H9 (cell line): ENCODE measurements at regions not wholly inside any gene's neighbourhood (a gene's known extent, or its start where the extent isn't known, plus 50 kb on each side); places are given as distances from the start of the nearest gene placed in this dataset.

Source experiments
- DNase-seq: peaks from one replicate; pipeline ENCODE4 v3.0.0-alpha.2; 2017
- H2AFZ ChIP-seq: one replicate; pipeline ENCODE4 v1.6.1; 2013; ENCODE audit warnings: mild to moderate bottlenecking, low read length, control low read depth, moderate library complexity
- H2AK5ac ChIP-seq: 2 replicates; pipeline ENCODE4 v1.6.1; 2013; ENCODE audit warnings: low read length, control low read depth, mixed read lengths; ENCODE audit not compliant: insufficient read length
- H2BK120ac ChIP-seq: one replicate; pipeline ENCODE4 v1.6.1; 2013; ENCODE audit warnings: low read depth, mild to moderate bottlenecking, low read length, control low read depth, inconsistent platforms; ENCODE audit not compliant: poor library complexity, severe bottlenecking
- H2BK12ac ChIP-seq: 2 replicates; pipeline ENCODE4 v1.6.1; 2013; ENCODE audit warnings: low read length, control low read depth, mixed read lengths, low read depth; ENCODE audit not compliant: insufficient read length
- H2BK15ac ChIP-seq: 2 replicates; pipeline ENCODE4 v1.6.1; 2013; ENCODE audit warnings: low read depth, low read length, control low read depth
- H2BK20ac ChIP-seq: one replicate; pipeline ENCODE4 v1.6.1; 2013; ENCODE audit warnings: low read depth, mild to moderate bottlenecking, low read length, control low read depth, inconsistent platforms; ENCODE audit not compliant: poor library complexity, severe bottlenecking
- H2BK5ac ChIP-seq: 2 replicates; pipeline ENCODE4 v1.6.1; 2013; ENCODE audit warnings: low read length, control low read depth, mixed read lengths; ENCODE audit not compliant: insufficient read length
- H3K14ac ChIP-seq: 2 replicates; pipeline ENCODE4 v1.6.1; 2013; ENCODE audit warnings: low read length, control low read depth; ENCODE audit not compliant: insufficient read depth
- H3K18ac ChIP-seq: 2 replicates; pipeline ENCODE4 v1.6.1; 2013; ENCODE audit warnings: low read depth, mild to moderate bottlenecking, mixed read lengths, low read length, control low read depth; ENCODE audit not compliant: insufficient read length
- H3K23ac ChIP-seq: 2 replicates; pipeline ENCODE4 v1.6.1; 2013; ENCODE audit warnings: low read length, control low read depth, mixed read lengths, low read depth; ENCODE audit not compliant: insufficient read length
- H3K23me2 ChIP-seq: 2 replicates; pipeline ENCODE4 v1.6.1; 2013; ENCODE audit warnings: low read depth, mild to moderate bottlenecking, mixed read lengths, low read length, control low read depth; ENCODE audit not compliant: insufficient read length, poor library complexity, severe bottlenecking
- H3K27ac ChIP-seq: 2 replicates; pipeline ENCODE4 v1.5.1; 2013; ENCODE audit warnings: low read length, control low read depth, mixed read lengths, low read depth; ENCODE audit not compliant: insufficient read length
- H3K27me3 ChIP-seq: 2 replicates; pipeline ENCODE4 v1.6.1; 2013; ENCODE audit warnings: low read length, control low read depth, inconsistent platforms; ENCODE audit not compliant: insufficient read depth
- H3K4ac ChIP-seq: 2 replicates; pipeline ENCODE4 v1.6.1; 2013; ENCODE audit warnings: low read depth, mild to moderate bottlenecking, control low read depth, inconsistent platforms, low read length, moderate library complexity
- H3K4me1 ChIP-seq: 2 replicates; pipeline ENCODE4 v1.6.1; 2013; ENCODE audit warnings: low read length, control low read depth, inconsistent platforms; ENCODE audit not compliant: insufficient read depth
- H3K4me2 ChIP-seq: 2 replicates; pipeline ENCODE4 v1.6.1; 2013; ENCODE audit warnings: low read length, control low read depth, mixed read lengths; ENCODE audit not compliant: insufficient read length, insufficient read depth
- H3K56ac ChIP-seq: 2 replicates; pipeline ENCODE4 v1.6.1; 2013; ENCODE audit warnings: low read depth, mild to moderate bottlenecking, mixed read lengths, low read length, control low read depth; ENCODE audit not compliant: insufficient read length
- H3K79me1 ChIP-seq: 2 replicates; pipeline ENCODE4 v1.6.1; 2013; ENCODE audit warnings: low read depth, mild to moderate bottlenecking, moderate library complexity, low read length, control low read depth, inconsistent platforms; ENCODE audit not compliant: insufficient read depth, poor library complexity, severe bottlenecking
- H3K79me2 ChIP-seq: 2 replicates; pipeline ENCODE4 v1.6.1; 2013; ENCODE audit warnings: low read length, control low read depth, inconsistent platforms; ENCODE audit not compliant: insufficient read depth
- H3K9ac ChIP-seq: 2 replicates; pipeline ENCODE4 v1.6.1; 2013; ENCODE audit warnings: low read length, control low read depth, mixed read lengths; ENCODE audit not compliant: insufficient read length; ENCODE audit errors: extremely low read depth
- H3K9me3 ChIP-seq: one replicate; pipeline ENCODE4 v1.6.1; 2013; ENCODE audit warnings: low read depth, low read length, inconsistent platforms; ENCODE audit not compliant: control insufficient read depth
- H3T11ph ChIP-seq: one replicate; pipeline ENCODE4 v1.6.1; 2013; ENCODE audit warnings: mild to moderate bottlenecking, low read length, control low read depth, inconsistent platforms
- H4K20me1 ChIP-seq: one replicate; pipeline ENCODE4 v1.6.1; 2013; ENCODE audit not compliant: control insufficient read depth, insufficient read length, insufficient read depth
- H4K5ac ChIP-seq: 2 replicates; pipeline ENCODE4 v1.6.1; 2013; ENCODE audit warnings: low read depth, mild to moderate bottlenecking, mixed read lengths, low read length, control low read depth; ENCODE audit not compliant: insufficient read length
- H4K8ac ChIP-seq: replicated peaks from 2 replicates; pipeline ENCODE4 v1.6.1; 2013; ENCODE audit warnings: low read length, control low read depth, mixed read lengths, low read depth; ENCODE audit not compliant: insufficient read length
- H4K91ac ChIP-seq: 2 replicates; pipeline ENCODE4 v1.6.1; 2013; ENCODE audit warnings: low read depth, mild to moderate bottlenecking, moderate library complexity, mixed read lengths, low read length, control low read depth; ENCODE audit not compliant: insufficient read length
- H3K27ac Mint-ChIP-seq, 3 experiments: 2 replicates in 2 of 3; 3 replicates in 1 of 3; pipeline ENCODE4 v1.8.0; 2020 to 2021; ENCODE audit warnings: mixed read lengths in 3 of 3, mild to moderate bottlenecking in 1 of 3, moderate library complexity in 1 of 3
- H3K27me3 Mint-ChIP-seq: 2 replicates; pipeline ENCODE4 v1.8.0; 2021; ENCODE audit warnings: low read depth, mild to moderate bottlenecking, moderate library complexity, mixed read lengths
- H3K36me3 Mint-ChIP-seq, 3 experiments: 2 replicates in 2 of 3; 3 replicates in 1 of 3; pipeline ENCODE4 v1.8.0; 2020 to 2021; ENCODE audit warnings: low read depth in 3 of 3, mixed read lengths in 3 of 3; ENCODE audit not compliant: insufficient read depth in 1 of 3
- H3K4me1 Mint-ChIP-seq, 2 experiments: 2 replicates each; pipeline ENCODE4 v1.8.0; 2020; ENCODE audit warnings: mixed read lengths in 2 of 2
- H3K4me3 Mint-ChIP-seq, 2 experiments: 2 replicates in 1 of 2; 3 replicates in 1 of 2; pipeline ENCODE4 v1.8.0; 2020 to 2021; ENCODE audit warnings: mild to moderate bottlenecking in 2 of 2, mixed read lengths in 2 of 2, moderate library complexity in 1 of 2
- H3K9me3 Mint-ChIP-seq, 2 experiments: 2 replicates in 1 of 2; 3 replicates in 1 of 2; pipeline ENCODE4 v1.8.0; 2020; ENCODE audit warnings: mild to moderate bottlenecking in 2 of 2, mixed read lengths in 2 of 2, moderate library complexity in 1 of 2
- WGBS: extraction: QIAGEN DNeasy Blood & Tissue Kit; methylation state at CpG from one replicate; pipeline ENCODE4 v1.1.7; 2013; ENCODE audit warnings: missing lambda C conversion rate, low lambda C conversion rate, mixed read lengths; ENCODE audit not compliant: insufficient read length; ENCODE audit errors: extremely low coverage; 5-methylcytosine and 5-hydroxymethylcytosine counted together
- TF ChIP-seq, protein P1 (sequence below): fragments of 200-600 bp; sonication (generic); conservative IDR thresholded peaks from 3 replicates; pipeline ENCODE4 v1.8.0; 2021; ENCODE audit warnings: antibody characterized with exemption, mild to moderate bottlenecking

DNA sequence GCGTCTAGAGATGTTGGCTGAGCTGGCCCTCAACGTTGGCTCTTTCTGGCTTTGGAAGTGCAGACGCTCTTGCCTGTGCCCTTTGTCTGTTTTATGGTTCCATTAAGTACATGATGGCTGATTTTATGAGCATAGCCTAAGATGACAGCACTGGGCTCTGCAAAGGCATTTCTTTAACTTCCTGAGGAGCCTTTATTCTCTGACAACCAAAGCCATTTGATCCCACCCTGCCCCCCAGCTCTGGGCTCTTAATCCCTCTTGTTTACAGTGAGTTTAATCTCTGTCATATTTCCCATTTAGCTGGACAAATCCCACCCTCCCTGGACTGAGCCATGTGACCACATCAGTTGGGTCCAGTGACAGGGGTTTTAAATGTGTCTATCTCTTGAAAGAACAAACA is 195.9 kb downstream of the ACKR3 start:
- Histone ChIP-seq H3K23ac (no peak overlapping the region), H3K56ac (no peak overlapping the region), H2BK12ac (no peak overlapping the region), H3T11ph (no peak overlapping the region), H4K5ac (no peak overlapping the region), H4K91ac (no peak overlapping the region), H3K27me3 (no peaks in the 10 kb centered on the region), H3K4ac (no peak overlapping the region), H2BK5ac (no peak overlapping the region), H3K9me3 (no peaks in the 10 kb centered on the region), H3K4me1 (no peaks in the 10 kb centered on the region), H3K79me1 (no peaks in the 10 kb centered on the region), H2AFZ (no peak overlapping the region), H3K9ac (no peak overlapping the region), H4K20me1 (no peaks in the 10 kb centered on the region), H3K79me2 (no peaks in the 10 kb centered on the region), H3K18ac (no peak overlapping the region), H2BK20ac (no peak overlapping the region), H3K14ac (no peak overlapping the region), H3K27ac (no peak overlapping the region), H2AK5ac (no peak overlapping the region), H2BK15ac (no peak overlapping the region), H3K4me2 (no peak overlapping the region), H4K8ac (no peak overlapping the region), H3K23me2 (no peaks in the 10 kb centered on the region), H2BK120ac (no peak overlapping the region)
- peaks cover 0 to 11% (median 0%) of the 10 kb centered on the region in 3 experiments; a peak in 3 of 7 replicates for H3K36me3 Mint-ChIP-seq
- H3K4me1 Mint-ChIP-seq = peaks cover 7 to 12% of the 10 kb centered on the region in 2 experiments
- no peak for DNase-seq
- peaks cover 9 to 17% of the 10 kb centered on the region in 2 experiments for H3K9me3 Mint-ChIP-seq
- TF ChIP-seq, protein P1, sequence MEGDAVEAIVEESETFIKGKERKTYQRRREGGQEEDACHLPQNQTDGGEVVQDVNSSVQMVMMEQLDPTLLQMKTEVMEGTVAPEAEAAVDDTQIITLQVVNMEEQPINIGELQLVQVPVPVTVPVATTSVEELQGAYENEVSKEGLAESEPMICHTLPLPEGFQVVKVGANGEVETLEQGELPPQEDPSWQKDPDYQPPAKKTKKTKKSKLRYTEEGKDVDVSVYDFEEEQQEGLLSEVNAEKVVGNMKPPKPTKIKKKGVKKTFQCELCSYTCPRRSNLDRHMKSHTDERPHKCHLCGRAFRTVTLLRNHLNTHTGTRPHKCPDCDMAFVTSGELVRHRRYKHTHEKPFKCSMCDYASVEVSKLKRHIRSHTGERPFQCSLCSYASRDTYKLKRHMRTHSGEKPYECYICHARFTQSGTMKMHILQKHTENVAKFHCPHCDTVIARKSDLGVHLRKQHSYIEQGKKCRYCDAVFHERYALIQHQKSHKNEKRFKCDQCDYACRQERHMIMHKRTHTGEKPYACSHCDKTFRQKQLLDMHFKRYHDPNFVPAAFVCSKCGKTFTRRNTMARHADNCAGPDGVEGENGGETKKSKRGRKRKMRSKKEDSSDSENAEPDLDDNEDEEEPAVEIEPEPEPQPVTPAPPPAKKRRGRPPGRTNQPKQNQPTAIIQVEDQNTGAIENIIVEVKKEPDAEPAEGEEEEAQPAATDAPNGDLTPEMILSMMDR = no peak
- no CpG with 5 or more reads among the region's 3 CpGs for WGBS
- H3K27me3 Mint-ChIP-seq = peaks cover 1% of the 10 kb centered on the region; the same call in 1 of the 2 replicates
- H3K27ac Mint-ChIP-seq = no peak overlapping the region; a peak in 1 of 7 replicates
- H3K4me3 Mint-ChIP-seq = no peak overlapping the region
